HG03521 (cell line): ENCODE measurements at regions not wholly inside any gene's neighbourhood (a gene's known extent, or its start where the extent isn't known, plus 50 kb on each side); places are given as distances from the start of the nearest gene placed in this dataset.
"Not testable (repeated sequence)": the region's sequence is repeated elsewhere in the genome, so short reads cannot be mapped to it uniquely, and the experiment has no call there.

ENCODE experiments used
- ATAC-seq: cut with Tn5 transposase; IDR thresholded peaks from one replicate; pipeline ENCODE4 v1.9.1; 2021; ENCODE audit warnings: mild to moderate bottlenecking, moderate library complexity; ENCODE audit not compliant: unreplicated experiment

DNA sequence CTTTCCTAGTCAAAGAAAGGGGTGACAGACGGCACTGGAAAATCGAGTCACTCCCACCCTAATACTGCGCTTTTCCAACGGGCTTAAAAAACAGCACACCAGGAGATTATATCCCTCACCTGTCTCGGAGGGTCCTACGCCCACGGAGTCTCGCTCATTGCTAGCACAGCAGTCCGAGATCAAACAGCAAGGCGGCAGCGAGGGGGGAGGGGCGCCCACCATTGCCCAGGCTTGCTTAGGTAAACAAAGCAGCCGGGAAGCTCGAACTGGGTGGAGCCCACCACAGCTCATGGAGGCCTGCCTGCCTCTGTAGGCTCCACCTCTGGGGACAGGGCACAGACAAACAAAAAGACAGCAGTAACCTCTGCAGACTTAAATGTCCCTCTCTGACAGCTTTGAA, 280.7 kb downstream of the TFAP2A start:
- ATAC-seq = not testable (repeated sequence)

DNA sequence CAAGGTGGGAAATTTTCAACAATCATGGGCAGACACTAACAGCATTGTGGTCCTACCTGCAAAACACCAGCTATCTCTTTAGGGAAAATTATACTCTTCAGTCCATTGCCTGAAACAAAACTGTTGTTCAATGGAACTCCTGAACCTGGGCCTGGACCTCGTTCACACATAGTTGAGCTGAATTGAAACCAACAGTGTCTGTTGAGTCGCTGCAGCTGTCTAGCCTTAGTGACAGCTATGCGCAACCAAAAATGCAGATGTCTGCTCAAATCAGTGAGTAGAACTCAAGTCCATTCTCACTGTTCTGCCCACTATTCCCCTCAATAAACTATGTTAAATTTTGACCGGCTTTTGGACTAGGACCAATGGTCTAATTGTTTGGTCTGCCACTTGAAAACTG, 286.2 kb downstream of the TFAP2A start:
- no peak for ATAC-seq

DNA sequence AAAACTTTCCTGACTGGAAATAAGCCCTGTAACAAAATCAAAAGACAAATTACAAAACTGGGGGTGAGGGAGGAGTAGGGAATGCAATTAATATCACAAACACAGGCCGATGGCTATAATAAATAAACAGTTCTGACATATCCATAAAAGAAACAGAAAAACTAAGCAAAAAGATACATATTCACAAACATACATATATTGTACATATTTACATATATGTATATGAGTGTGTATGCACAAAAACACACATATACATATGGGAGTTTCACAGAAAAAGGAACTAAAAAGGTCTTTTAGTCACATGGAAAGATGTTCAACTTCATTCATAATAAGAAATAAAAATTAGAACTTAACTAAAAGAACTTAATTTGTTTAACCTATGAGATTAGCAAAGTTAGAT, 292.7 kb downstream of the TFAP2A start:
- no peak for ATAC-seq

DNA sequence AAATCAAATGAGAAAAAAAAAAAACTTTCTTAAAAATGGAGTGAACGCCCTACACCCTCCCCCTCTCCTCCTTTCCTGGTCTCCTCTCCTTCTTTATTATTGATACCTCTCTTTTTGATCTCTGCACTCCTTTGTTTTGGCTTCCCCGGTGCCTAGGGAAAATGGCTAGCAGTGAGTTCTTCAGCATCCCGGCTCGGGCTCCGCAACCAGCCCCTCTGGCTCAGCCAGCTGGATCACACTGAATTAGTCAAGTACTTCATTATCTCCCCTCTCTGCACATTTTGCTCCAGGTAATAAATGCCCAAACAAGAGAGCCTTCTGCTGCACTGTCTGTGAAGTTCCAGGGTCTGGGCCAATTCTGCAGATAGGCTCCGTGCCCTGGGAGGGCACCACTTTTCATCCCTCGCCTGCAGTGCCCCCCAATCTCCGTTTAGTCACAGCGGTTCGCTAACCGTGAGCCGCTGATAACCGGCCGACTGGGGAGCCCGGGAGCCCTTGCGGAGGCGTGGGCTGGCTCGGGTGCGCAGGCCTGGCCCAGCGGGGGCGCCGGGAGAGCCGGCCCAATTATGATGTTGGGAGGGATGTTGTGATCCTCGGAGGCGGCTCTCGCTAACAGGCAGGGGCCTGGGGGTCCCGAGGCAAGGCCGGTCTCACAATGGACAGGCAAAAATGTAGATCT, 301.9 kb downstream of the TFAP2A start:
- ATAC-seq = no peak

DNA sequence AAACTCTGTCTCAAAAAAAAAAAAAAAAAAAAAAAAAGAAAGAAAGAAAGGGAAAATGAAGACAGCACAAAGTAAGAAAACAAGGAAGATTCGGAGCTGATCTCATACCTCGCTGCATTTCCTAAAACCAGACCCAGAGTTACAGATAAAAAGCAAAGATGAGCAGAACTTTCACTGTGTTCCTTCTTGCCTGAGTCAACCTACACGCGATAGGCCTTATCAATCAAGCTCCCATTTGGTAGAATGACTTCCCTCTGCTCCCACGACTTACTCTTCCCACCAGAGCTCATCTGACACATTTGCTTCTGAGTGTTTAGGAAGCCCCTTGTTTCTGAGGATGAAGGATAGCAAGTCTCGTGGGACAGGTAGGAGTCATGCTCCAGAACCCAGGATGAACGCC, 302.9 kb downstream of the TFAP2A start:
- no peak for ATAC-seq

DNA sequence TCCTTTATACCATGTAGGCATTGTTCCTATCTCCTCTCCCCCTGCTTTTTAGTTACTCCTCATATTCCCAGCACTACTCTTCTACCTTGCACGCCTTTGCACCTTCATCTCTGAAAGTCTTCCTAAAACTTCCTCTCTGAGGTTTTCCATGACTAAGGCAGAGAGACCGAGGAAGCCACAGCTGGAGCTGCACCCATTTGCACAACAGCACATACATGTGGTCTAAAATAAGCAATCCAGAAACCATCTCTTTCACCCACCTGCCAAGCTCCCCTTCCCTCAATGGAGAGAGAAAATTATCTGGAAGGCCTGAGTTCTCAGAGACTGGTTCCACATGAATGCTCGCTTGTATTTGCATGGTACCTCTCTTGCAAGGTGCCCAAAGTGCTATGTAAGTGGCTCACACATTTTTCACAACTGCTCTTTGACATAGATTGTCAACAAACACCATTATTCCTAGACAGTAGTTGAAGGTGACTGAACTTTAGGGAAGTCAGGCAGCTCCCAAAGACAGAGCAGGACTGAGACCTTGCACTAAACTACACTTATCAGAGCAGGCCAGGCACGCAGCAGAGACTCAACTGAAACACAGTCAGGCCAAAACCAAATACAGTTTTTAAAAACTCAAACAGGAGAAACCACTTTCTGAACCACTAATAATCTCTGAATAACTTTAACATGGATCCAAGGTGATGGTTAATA, 313.2 kb downstream of the TFAP2A start:
- ATAC-seq = no peak

DNA sequence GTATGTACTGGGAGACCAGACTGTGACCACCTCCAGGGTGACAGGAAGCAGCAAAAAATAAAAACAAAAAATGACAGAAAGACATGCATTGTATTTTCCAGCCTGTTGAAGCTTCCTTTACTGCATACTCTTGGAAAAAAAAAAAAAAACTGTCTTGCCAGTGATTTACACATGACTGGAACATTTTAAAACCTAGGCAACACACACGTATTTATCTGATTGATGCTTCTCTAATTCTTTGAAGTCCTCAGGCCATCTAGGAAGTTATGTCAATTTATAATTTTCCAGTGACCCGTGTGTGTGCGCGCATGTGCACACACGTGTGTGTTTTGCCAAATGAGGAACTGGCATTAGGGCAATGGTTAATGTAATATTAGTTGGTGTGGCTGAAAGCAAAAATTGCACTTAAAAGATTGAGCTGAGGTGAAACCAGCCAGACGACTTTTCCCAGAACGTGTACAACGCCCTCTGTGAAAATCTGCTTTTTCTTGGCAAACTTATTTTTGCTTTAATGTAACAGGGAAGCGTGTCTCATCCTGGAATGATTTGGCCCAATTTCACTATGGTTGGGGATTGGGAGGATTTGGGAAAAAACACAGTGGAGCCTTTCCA, 315.2 kb downstream of the TFAP2A start:
- no peak for ATAC-seq

DNA sequence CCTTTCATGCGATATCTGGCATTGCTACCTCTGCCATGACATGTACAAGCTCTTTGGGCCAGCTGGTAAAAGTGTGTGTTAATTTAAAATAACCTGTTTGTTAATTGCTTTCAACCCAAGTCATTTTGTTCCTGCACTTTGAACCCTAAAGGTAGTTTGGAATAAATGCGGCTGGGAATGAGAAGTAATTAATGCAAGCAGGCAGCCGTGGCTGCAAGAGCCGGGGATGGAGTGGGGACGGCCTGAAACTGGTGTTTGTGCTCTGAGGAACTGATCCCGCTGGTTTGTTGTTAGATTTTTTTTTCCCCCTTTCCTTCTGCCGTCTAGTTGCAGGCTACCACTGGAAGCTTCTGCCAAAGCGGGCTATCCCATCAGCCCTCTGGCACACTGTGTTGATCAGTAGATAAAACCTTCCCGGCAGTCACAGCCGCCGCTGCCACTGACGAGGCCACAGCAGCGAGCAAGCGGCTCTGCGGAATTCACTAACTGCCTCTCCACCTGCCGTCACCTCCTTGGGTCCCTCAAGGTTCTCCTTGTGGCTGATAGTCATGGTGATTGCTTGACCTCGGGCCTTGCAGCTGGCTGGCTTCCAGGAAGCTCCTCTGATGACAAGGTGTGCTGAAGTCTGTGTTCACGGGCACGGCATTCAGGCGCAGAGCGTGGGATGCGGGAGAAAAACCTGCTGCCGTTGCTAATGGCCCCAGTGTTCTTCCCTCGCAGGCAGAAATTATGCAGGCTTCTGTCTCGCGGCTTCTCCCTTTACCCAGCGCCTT, 315.9 kb downstream of the TFAP2A start:
- ATAC-seq = no peak

DNA sequence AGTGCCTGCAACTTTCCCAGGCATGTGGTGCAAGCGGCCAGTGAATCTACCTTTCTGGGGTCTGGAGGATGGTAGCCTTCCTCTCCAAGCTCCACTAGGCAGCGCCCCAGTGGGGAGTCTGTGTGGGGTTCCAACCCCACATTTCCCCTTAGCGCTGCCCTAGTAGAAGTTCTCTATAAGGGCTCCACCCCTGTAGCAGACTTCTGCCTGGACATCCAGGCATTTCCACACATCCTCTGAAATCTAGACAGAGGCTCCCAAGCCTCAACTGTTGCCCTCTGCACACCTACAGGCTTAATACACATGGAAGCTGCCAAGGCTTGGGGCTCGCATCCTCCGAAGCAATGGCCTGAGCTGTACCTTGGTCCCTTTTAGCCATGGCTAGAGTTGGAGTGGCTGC, 321.6 kb downstream of the TFAP2A start:
- ATAC-seq = no peak

DNA sequence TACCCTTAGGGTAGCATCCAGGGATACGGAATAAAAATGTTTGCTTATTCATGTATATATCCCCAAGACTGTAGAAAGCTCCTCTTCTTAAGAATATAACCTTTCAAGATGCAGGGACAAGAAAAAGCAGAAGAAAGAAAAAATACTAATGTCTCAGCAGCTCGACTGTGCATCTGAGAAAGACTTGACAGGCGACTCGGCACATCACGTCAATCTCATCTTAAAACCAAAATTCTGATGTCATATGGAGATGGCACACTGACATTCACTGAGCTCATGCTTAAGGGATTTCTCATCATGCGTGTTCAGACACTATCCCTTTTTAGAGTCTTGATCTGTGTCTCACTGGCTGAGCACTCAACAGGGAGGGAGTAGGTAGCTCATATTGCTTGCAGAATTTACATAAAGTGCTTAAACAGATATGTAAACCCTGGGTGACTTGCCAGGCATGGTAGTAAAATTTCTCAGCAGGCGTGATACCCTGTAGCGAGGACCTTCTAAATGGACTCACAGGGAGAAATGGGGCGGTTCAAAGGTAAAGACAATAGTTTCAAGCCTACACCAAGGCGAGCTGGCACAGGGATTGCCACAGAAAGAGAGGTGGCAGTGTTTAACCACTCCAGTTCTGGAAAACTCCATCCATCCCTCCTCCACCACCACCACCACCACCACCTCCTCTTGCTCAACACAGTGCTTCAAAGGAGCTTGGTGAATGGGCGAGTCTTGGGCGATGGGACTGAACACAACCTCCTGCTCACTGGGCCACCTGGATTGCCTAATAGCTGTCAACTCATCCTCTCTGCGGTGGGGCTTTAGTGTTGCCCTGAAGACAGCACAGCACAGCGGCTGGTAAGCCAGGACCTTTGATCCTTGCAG, 330.5 kb downstream of the TFAP2A start:
- no peak for ATAC-seq

DNA sequence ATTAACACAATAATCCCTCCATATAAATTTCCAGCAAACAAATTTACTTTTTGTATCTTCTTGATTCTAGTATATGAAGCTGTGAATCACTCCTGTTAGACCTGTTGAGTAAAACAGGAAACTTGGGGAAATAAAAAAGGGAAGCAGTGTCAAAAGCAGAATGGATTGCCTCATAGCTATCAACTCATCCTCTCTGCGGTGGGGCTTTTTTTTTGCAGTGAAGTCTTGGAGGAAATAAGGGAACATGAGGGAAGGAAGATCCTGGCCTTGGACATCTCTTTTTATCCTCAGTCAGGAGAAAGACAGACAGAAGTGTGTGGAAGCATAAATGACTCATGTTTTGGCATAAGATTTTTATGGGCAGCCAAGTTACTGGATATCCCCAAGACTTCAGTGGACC, 332.5 kb downstream of the TFAP2A start:
- ATAC-seq = no peak

DNA sequence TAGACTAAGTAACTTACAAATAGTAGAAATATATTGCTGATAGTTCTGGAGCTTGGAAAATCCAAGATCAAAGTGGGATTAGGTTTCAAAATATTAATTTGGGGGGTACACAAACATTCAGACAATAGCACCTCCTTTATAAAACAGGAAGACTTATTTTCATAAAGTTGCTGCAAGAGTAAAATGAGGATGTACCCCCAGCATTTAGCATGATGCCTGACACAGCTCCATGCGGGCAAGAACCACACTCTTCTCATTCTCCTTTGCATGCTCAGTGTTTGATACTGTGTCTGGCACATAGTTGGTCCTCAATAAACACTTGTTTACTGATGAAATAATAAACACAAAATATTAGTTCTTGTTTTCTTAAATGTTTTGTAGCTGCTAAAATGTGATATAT, 332.9 kb downstream of the TFAP2A start:
- no peak for ATAC-seq

DNA sequence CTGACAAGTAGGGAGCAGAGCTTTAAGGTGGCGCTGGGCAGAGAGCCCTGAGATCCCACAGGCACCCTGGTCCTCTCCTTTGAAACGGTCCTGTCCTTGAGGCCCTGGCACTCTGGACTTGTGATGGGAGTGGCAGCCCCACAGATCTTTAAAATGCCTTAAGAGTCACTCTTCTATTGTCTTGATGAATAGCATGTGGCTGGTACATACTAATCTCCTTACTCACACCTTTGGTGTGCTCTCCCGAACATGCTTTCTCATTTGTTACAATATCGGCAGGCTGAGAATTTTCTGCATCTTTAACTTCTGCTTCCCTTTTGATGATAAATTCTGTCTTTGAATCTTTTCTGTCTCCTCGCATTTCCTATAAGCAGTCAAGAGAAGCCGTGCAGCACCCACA, 333.8 kb downstream of the TFAP2A start:
- ATAC-seq = no peak

DNA sequence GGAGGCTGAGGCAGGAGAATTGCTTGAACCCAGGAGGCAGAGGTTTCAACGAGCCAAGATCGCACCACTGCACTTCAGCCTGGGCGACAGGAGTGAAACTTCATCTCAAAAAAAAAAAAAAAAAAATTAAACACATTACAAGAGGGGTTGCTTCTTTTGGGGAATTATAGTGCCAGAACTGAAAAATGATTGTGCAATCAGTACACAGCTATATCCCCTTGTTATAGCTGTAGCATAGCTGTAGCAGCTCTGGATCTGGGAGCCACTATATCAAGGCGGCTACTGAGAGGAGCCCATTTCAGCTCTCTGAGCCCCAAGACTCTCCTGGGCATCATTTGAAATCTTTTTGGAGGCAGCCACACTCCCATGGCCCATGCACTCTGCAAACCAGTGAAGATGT, 334.3 kb downstream of the TFAP2A start:
- no peak for ATAC-seq

DNA sequence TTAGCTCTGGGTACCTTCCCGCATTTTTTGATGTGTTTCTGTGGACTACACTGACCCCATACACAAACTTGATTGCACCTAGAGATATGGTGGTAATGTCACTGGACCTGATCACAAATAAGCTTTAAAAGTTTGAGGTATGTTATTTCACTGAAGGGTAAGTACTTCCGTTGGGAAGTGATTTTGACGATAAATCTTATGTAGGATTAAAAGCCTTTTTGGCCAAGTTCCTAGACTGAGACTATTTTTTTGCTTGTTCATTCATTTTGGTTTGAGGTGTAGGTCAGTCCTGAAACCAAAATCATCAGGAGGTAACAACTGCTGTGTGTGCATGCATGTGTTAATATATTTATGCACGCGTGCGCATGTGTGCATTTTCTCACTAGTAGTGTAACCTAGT, 336.3 kb downstream of the TFAP2A start:
- no peak for ATAC-seq

DNA sequence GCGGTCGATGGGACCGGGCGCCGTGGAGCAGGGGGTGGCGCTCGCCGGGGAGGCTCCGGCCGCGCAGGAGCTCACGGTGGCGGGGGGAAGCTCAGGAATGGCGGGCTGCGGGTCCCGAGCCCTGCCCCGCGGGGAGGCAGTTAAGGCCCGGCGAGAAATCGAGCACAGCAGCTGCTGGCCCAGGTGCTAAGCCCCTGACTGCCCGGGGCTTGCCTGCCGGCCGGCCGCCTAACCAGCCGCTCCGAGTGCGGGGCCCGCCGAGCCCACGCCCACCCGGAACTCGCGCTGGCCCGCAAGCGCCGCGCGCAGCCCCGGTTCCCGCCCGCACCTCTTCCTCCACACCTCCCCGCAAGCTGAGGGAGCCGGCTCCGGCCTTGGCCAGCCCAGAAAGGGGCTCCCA, 340.1 kb downstream of the TFAP2A start:
- not testable (repeated sequence) for ATAC-seq

DNA sequence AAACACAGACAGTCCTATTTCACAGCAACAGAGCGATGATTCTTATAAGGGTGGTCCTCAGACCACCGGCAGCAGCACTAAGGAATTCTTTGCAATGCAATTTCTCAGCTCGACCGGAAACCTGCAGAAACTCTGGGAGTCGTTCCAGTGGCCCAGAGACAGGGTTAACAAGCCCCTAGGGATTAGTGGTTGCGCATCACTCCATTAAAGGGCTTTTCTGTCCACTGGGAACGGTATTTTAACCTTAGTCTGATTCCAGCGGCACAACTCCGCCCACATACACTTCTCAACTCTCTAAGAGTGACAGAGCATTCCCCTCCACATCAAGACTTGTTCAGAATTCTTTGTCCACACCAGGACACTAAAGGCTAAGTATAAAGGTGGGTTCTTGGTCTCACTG, 341.5 kb downstream of the TFAP2A start:
- ATAC-seq = no peak

DNA sequence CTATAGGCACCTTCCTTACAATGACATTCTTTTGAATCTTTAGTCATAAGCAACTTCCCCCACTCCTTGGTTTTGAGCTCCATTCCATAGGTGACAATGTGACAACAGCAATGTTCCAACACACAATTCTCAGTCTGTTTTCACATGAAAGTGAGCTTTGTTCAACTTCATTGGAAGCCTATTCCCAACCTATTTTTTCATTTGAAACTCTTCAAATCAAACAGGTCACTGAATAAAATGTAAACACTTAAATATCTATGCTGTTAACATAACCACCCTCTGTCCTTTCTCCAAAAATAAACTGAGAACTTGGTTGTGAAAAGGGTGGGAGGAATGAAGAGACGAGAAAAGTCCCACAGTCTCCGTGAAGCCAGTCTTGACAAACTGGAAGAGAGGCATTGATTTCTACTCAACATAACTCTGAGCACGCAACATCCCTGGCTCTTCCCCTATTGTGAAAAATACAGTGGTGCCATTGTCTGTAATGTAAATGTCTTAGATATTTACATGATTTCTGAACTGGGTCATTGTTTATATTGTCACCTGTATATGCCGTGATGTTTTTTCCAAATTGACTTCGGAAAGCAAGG, 343.1 kb downstream of the TFAP2A start:
- no peak for ATAC-seq

DNA sequence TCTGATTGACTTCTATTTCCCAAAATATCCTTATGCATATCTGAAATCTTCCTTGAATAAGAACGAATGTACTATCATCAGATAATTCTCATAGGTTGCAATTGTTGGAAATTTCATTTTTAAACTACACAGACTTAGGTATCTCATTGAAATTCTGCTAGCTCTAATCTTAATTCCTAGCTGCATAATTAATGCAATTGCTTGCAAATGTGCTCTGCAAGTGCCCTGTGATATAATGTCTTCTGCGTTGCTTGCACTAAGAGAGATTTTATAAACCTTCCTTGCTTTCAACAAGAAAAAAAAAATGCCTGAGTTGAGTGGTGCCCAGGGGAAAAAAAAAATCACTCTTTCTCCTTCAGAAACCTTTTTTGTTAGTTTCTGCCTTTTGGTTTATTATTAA, 354.9 kb downstream of the TFAP2A start:
- no peak for ATAC-seq

DNA sequence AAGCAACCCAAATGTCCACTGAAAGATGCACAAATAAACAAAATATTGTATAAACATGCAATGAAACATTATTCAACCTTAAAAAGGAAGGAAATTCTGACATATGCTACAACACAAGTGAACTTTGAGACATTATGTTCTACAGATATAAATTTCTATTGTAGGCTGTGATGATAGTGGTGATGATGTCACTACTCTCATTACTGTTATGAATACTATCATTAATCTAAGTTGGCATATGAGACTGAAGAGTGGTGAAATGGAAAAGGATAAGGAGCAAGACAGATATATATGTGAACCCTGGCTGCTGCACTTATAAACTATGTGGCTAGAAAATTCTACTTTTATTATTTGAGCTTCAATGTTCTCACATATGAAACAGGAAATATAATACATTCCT, 360.2 kb downstream of the TFAP2A start:
- no peak for ATAC-seq
